HUES6 (cell line): ENCODE measurements at regions not wholly inside any gene's neighbourhood (a gene's known extent, or its start where the extent isn't known, plus 50 kb on each side); places are given as distances from the start of the nearest gene placed in this dataset.

Source experiments
- H3K27ac ChIP-seq: 2 replicates; pipeline ENCODE4 v1.7.0; 2013; ENCODE audit warnings: low read depth, mild to moderate bottlenecking, low read length, inconsistent platforms
- H3K27me3 ChIP-seq: 2 replicates; pipeline ENCODE4 v1.6.1; 2013; ENCODE audit warnings: low read length; ENCODE audit not compliant: control insufficient read depth, insufficient read depth
- H3K36me3 ChIP-seq: 2 replicates; pipeline ENCODE4 v1.6.1; 2013; ENCODE audit warnings: low read length; ENCODE audit not compliant: control insufficient read depth, insufficient read depth
- H3K4me1 ChIP-seq: 2 replicates; pipeline ENCODE4 v1.6.1; 2013; ENCODE audit warnings: low read length; ENCODE audit not compliant: control insufficient read depth, insufficient read depth
- H3K4me3 ChIP-seq: 2 replicates; pipeline ENCODE4 v1.5.1; 2013; ENCODE audit warnings: low read depth, low read length
- H3K9ac ChIP-seq: one replicate; pipeline ENCODE4 v1.6.1; 2013; ENCODE audit warnings: mild to moderate bottlenecking, low read length
- H3K9me3 ChIP-seq: 2 replicates; pipeline ENCODE4 v1.6.1; 2013; ENCODE audit warnings: low read depth, low read length; ENCODE audit not compliant: control insufficient read depth, insufficient read depth

- H3K27ac ChIP-seq, result no peak overlapping the region
- no peaks in the 10 kb centered on the region for H3K36me3 ChIP-seq
- no peak overlapping the region for H3K4me3 ChIP-seq
- H3K9ac ChIP-seq, result no peak overlapping the region
- H3K9me3 ChIP-seq, result no peaks in the 10 kb centered on the region
- 0 out of 2 replicates have a peak, but pooled peaks cover 2% of the 10 kb centered on the region for H3K27me3 ChIP-seq
- no peaks in the 10 kb centered on the region for H3K4me1 ChIP-seq
These were observed 159.1 kb upstream of the USP24 start for GRCh38 chr1:55374216-55374615.

- Histone ChIP-seq H3K36me3 (no peaks in the 10 kb centered on the region), H3K4me3 (no peak overlapping the region), H3K27me3 (0 out of 2 replicates have a peak, but pooled peaks cover 2% of the 10 kb centered on the region), H3K27ac (no peak overlapping the region), H3K9ac (no peak overlapping the region), H3K4me1 (no peaks in the 10 kb centered on the region), H3K9me3 (no peaks in the 10 kb centered on the region)
These were observed 154.3 kb upstream of the USP24 start for GRCh38 chr1:55369474-55369873.

GRCh38 chr1:55368698-55369097, 153.5 kb upstream of the USP24 start:
- H3K27ac ChIP-seq, result no peak overlapping the region
- no peaks in the 10 kb centered on the region for H3K9me3 ChIP-seq
- no peak overlapping the region for H3K4me3 ChIP-seq
- no peak overlapping the region for H3K9ac ChIP-seq
- no peaks in the 10 kb centered on the region for H3K4me1 ChIP-seq
- H3K27me3 ChIP-seq, result 0 out of 2 replicates have a peak, but pooled peaks cover 2% of the 10 kb centered on the region
- H3K36me3 ChIP-seq, result no peaks in the 10 kb centered on the region

GRCh38 chr1:55367273-55367672, 152.1 kb upstream of the USP24 start:
- H3K4me1 ChIP-seq, result no peaks in the 10 kb centered on the region
- no peaks in the 10 kb centered on the region for H3K9me3 ChIP-seq
- no peaks in the 10 kb centered on the region for H3K36me3 ChIP-seq
- H3K4me3 ChIP-seq, result no peak overlapping the region
- H3K27me3 ChIP-seq, result 0 out of 2 replicates have a peak, but pooled peaks cover 2% of the 10 kb centered on the region
- no peak overlapping the region for H3K27ac ChIP-seq
- no peak overlapping the region for H3K9ac ChIP-seq

- Histone ChIP-seq H3K9me3 (no peaks in the 10 kb centered on the region), H3K27me3 (no peaks in the 10 kb centered on the region), H3K36me3 (no peaks in the 10 kb centered on the region), H3K4me3 (no peak overlapping the region), H3K4me1 (no peaks in the 10 kb centered on the region), H3K27ac (no peak overlapping the region), H3K9ac (no peak overlapping the region)
These were observed 149.1 kb upstream of the USP24 start for GRCh38 chr1:55364216-55364615.

- no peak overlapping the region for H3K9ac ChIP-seq
- no peak overlapping the region for H3K4me3 ChIP-seq
- H3K36me3 ChIP-seq, result no peaks in the 10 kb centered on the region
- H3K27me3 ChIP-seq, result no peaks in the 10 kb centered on the region
- H3K4me1 ChIP-seq, result no peaks in the 10 kb centered on the region
- H3K9me3 ChIP-seq, result no peaks in the 10 kb centered on the region
- H3K27ac ChIP-seq, result no peak overlapping the region
These were observed 148.1 kb upstream of the USP24 start for GRCh38 chr1:55363268-55363667.

GRCh38 chr1:55362558-55362957, 147.4 kb upstream of the USP24 start:
- Histone ChIP-seq H3K4me1 (no peaks in the 10 kb centered on the region), H3K4me3 (no peak overlapping the region), H3K9ac (no peak overlapping the region), H3K9me3 (no peaks in the 10 kb centered on the region), H3K27me3 (no peaks in the 10 kb centered on the region), H3K36me3 (no peaks in the 10 kb centered on the region), H3K27ac (no peak overlapping the region)

- H3K4me3 ChIP-seq, result no peak overlapping the region
- no peaks in the 10 kb centered on the region for H3K27me3 ChIP-seq
- no peak overlapping the region for H3K9ac ChIP-seq
- H3K27ac ChIP-seq, result no peak overlapping the region
- no peaks in the 10 kb centered on the region for H3K4me1 ChIP-seq
- no peaks in the 10 kb centered on the region for H3K9me3 ChIP-seq
- no peaks in the 10 kb centered on the region for H3K36me3 ChIP-seq
These were observed 144.4 kb upstream of the USP24 start for GRCh38 chr1:55359611-55360010.

GRCh38 chr1:55358581-55358980, 143.4 kb upstream of the USP24 start:
- no peak overlapping the region for H3K9ac ChIP-seq
- H3K4me1 ChIP-seq, result no peaks in the 10 kb centered on the region
- no peaks in the 10 kb centered on the region for H3K9me3 ChIP-seq
- no peak overlapping the region for H3K27ac ChIP-seq
- no peaks in the 10 kb centered on the region for H3K27me3 ChIP-seq
- H3K4me3 ChIP-seq, result no peak overlapping the region
- H3K36me3 ChIP-seq, result no peaks in the 10 kb centered on the region

GRCh38 chr1:55355549-55355948, 140.4 kb upstream of the USP24 start:
- H3K4me3 ChIP-seq, result no peak overlapping the region
- no peaks in the 10 kb centered on the region for H3K9me3 ChIP-seq
- no peaks in the 10 kb centered on the region for H3K4me1 ChIP-seq
- H3K9ac ChIP-seq, result no peak overlapping the region
- no peaks in the 10 kb centered on the region for H3K36me3 ChIP-seq
- H3K27ac ChIP-seq, result no peak overlapping the region
- no peaks in the 10 kb centered on the region for H3K27me3 ChIP-seq

GRCh38 chr1:55353707-55354620, 138.8 kb upstream of the USP24 start:
- Histone ChIP-seq H3K9me3 (no peaks in the 10 kb centered on the region), H3K27me3 (no peaks in the 10 kb centered on the region), H3K4me3 (no peak overlapping the region), H3K4me1 (no peaks in the 10 kb centered on the region), H3K27ac (no peak overlapping the region), H3K9ac (no peak overlapping the region), H3K36me3 (no peaks in the 10 kb centered on the region)
